ENCODE measurements at regions not wholly inside any gene's neighbourhood (a gene's known extent, or its start where the extent isn't known, plus 50 kb on each side); places are given as distances from the start of the nearest gene placed in this dataset.

DNA sequence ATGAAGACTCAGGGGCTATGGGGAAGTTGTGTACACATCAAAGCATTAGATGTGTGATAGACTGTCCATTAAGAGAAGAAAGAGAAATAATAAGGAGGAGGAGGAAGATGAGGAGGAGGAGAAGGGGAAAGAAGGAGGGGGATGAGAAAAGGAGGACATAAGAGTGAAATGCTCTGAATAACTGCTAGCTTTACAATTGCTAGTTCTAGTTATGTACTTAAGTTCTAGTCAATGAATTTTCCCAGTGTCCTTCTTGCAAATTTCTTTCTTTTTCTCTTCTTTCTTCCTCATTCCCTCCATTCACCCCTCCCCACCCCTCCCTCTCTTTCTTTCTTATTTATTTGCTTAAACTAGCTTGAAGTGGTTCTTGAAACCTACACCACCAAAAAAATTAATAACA is 534.9 kb upstream of the GRAMD2B start:
- TF ChIP-seq POLR2A (IDR thresholded peaks at IDR 0.05; ENCODE audit: low read length) (no peak), GATA1 (IDR thresholded peaks at IDR 0.05; ENCODE audit: low read depth, low read length) (no peak)

All from erythroblast (primary cell).